Cardiac muscle cell (in vitro differentiated cells and primary cell): ENCODE measurements at regions not wholly inside any gene's neighbourhood (a gene's known extent, or its start where the extent isn't known, plus 50 kb on each side); places are given as distances from the start of the nearest gene placed in this dataset.

Experiments
- DNase-seq, 2 donors: peaks; one replicate each; pipeline versions ENCODE4 v3.0.0 to v3.0.0-alpha.2; 2010 to 2017; ENCODE audit warnings: low read depth in 1 of 2, low spot score in 1 of 2
- H3K27ac ChIP-seq: fragments of 200-600 bp; sonication (generic); 2 replicates; pipeline ENCODE4 v1.5.1; 2016
- H3K27me3 ChIP-seq: fragments of 200-600 bp; sonication (generic); 2 replicates; pipeline ENCODE4 v1.6.0; 2016; ENCODE audit warnings: control low read depth
- H3K36me3 ChIP-seq: fragments of 200-600 bp; sonication (generic); 2 replicates; pipeline ENCODE4 v1.5.1; 2016; ENCODE audit warnings: control low read depth
- H3K4me1 ChIP-seq: fragments of 200-600 bp; sonication (generic); 2 replicates; pipeline ENCODE4 v1.8.1; 2017; ENCODE audit warnings: low read depth, mild to moderate bottlenecking, mixed run types
- H3K4me3 ChIP-seq: fragments of 200-600 bp; sonication (generic); 2 replicates; pipeline ENCODE4 v1.5.1; 2016; ENCODE audit warnings: mild to moderate bottlenecking
- H3K9me3 ChIP-seq: fragments of 200-600 bp; sonication (generic); 2 replicates; pipeline ENCODE4 v1.5.1; 2017; ENCODE audit warnings: low read depth, mild to moderate bottlenecking, control low read depth
- TF ChIP-seq, protein P1 (sequence below): IDR thresholded peaks from 2 replicates; pipeline ENCODE4 v1.5.1; 2012; ENCODE audit warnings: low read depth, mild to moderate bottlenecking, low read length

- Histone ChIP-seq H3K9me3 (no peaks in the 10 kb centered on the region), H3K4me3 (no peak overlapping the region), H3K4me1 (peaks cover 18% of the 10 kb centered on the region), H3K27ac (no peak overlapping the region), H3K36me3 (no peaks in the 10 kb centered on the region), H3K27me3 (no peaks in the 10 kb centered on the region)
- TF ChIP-seq, protein P1, sequence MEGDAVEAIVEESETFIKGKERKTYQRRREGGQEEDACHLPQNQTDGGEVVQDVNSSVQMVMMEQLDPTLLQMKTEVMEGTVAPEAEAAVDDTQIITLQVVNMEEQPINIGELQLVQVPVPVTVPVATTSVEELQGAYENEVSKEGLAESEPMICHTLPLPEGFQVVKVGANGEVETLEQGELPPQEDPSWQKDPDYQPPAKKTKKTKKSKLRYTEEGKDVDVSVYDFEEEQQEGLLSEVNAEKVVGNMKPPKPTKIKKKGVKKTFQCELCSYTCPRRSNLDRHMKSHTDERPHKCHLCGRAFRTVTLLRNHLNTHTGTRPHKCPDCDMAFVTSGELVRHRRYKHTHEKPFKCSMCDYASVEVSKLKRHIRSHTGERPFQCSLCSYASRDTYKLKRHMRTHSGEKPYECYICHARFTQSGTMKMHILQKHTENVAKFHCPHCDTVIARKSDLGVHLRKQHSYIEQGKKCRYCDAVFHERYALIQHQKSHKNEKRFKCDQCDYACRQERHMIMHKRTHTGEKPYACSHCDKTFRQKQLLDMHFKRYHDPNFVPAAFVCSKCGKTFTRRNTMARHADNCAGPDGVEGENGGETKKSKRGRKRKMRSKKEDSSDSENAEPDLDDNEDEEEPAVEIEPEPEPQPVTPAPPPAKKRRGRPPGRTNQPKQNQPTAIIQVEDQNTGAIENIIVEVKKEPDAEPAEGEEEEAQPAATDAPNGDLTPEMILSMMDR: no peak
- no peak for DNase-seq
These were observed 430.3 kb downstream of the XIRP2 start for GRCh38 chr2:167318581-167318980.

- TF ChIP-seq, protein P1: no peak
- no peaks in the 10 kb centered on the region for H3K36me3 ChIP-seq
- no peak overlapping the region for H3K4me3 ChIP-seq
- peaks cover 59% of the 10 kb centered on the region for H3K4me1 ChIP-seq
- no peaks in the 10 kb centered on the region for H3K9me3 ChIP-seq
- peak overlapping the region; percentile 93 for H3K27ac ChIP-seq
- DNase-seq: peak in 1 of 2 donors; percentile 79
- no peaks in the 10 kb centered on the region for H3K27me3 ChIP-seq
These were observed 422.2 kb downstream of the XIRP2 start for GRCh38 chr2:167310442-167310841.
